HEK293T (cell line): ENCODE measurements at regions not wholly inside any gene's neighbourhood (a gene's known extent, or its start where the extent isn't known, plus 50 kb on each side); places are given as distances from the start of the nearest gene placed in this dataset.

Experiments used
- ARNT ChIP-seq: fragments of 450-650 bp; IDR thresholded peaks from 2 replicates; pipeline ENCODE4 v1.6.1; 2017; ENCODE audit warnings: mild to moderate bottlenecking
- BHLHE40 ChIP-seq: fragments of 450-650 bp; IDR thresholded peaks from 2 replicates; pipeline ENCODE4 v1.6.1; 2016; ENCODE audit warnings: mild to moderate bottlenecking, moderate library complexity, borderline replicate concordance
- FOXA1 ChIP-seq: fragments of 450-650 bp; IDR thresholded peaks from 2 replicates; pipeline ENCODE4 v1.6.1; 2016; ENCODE audit warnings: mild to moderate bottlenecking
- FOXM1 ChIP-seq: fragments of 450-650 bp; IDR thresholded peaks from 2 replicates; pipeline ENCODE4 v1.6.1; 2017; ENCODE audit warnings: mild to moderate bottlenecking, borderline replicate concordance
- L3MBTL2 ChIP-seq: fragments of 450-650 bp; conservative IDR thresholded peaks from 2 replicates; pipeline ENCODE4 v1.6.1; 2016; ENCODE audit warnings: mild to moderate bottlenecking
- SP1 ChIP-seq: fragments of 450-650 bp; IDR thresholded peaks from 2 replicates; pipeline ENCODE4 v1.6.1; 2017
- SUZ12 ChIP-seq: fragments of 450-650 bp; IDR thresholded peaks from 2 replicates; pipeline ENCODE4 v1.6.1; 2016; ENCODE audit warnings: mild to moderate bottlenecking

GRCh38 chr6:141259807-141260206 lies 872.9 kb upstream of the GJE1 start:
- TF ChIP-seq FOXA1 = no peak
- TF ChIP-seq ARNT = no peak
- TF ChIP-seq L3MBTL2 = no peak
- TF ChIP-seq BHLHE40 = no peak
- TF ChIP-seq FOXM1 = no peak
- TF ChIP-seq SP1 = no peak
- no peak for TF ChIP-seq SUZ12
